Endothelial cell of umbilical vein (primary cell): ENCODE measurements at regions not wholly inside any gene's neighbourhood (a gene's known extent, or its start where the extent isn't known, plus 50 kb on each side); places are given as distances from the start of the nearest gene placed in this dataset.

Experiments used
- BruUV-seq: library from RNA; stranded (reverse); fragments of 400-500 nt; replicated peaks from 2 replicates; lab custom pipeline; 2021; lab: Mats Ljungman, UMichigan
- CTCF ChIA-PET: fragments of 300-600, 350-600 bp; sonication (Branson Sonifier 250); formaldehyde crosslinking; loops from one replicate; lab custom pipeline; 2021; ENCODE audit warnings: antibody characterized with exemption, inconsistent platforms; lab: Charles Lee
- POLR2A ChIA-PET: fragments of 300-600, 350-600 bp; sonication (Branson Sonifier 250); formaldehyde crosslinking; loops from one replicate; lab custom pipeline; 2021; ENCODE audit warnings: antibody characterized with exemption, inconsistent platforms; lab: Charles Lee
- DNase-seq: peaks from one replicate; pipeline ENCODE4 v3.0.0-alpha.2; 2011; ENCODE audit warnings: low read depth, low spot score
- FAIRE-seq: peaks from 2 replicates; lab custom pipeline; 2011; peaks lifted over from hg19 to GRCh38; lab: Jason Lieb, UNC
- H2AFZ ChIP-seq: 2 replicates; pipeline ENCODE4 v1.6.0; 2012; ENCODE audit warnings: low read depth, low read length, control low read depth, inconsistent platforms
- H3K27ac ChIP-seq: 2 replicates; pipeline ENCODE4 v1.5.1; 2011; ENCODE audit warnings: low read depth, mild to moderate bottlenecking, control low read depth, low read length, moderate library complexity; ENCODE audit not compliant: insufficient read depth
- H3K27me3 ChIP-seq, 2 experiments: 2 replicates each; pipeline versions ENCODE4 v1.6.0 to v1.6.1; 2011; ENCODE audit warnings: low read length in 2 of 2, mixed read lengths in 1 of 2; ENCODE audit not compliant: control insufficient read depth in 2 of 2, insufficient read depth in 2 of 2
- H3K36me3 ChIP-seq, 2 experiments: 2 replicates in 1 of 2; 3 replicates in 1 of 2; pipeline ENCODE4 v1.5.1; 2011; ENCODE audit warnings: low read length in 2 of 2, mild to moderate bottlenecking in 1 of 2, moderate library complexity in 1 of 2; ENCODE audit not compliant: control insufficient read depth in 2 of 2, insufficient read depth in 2 of 2; ENCODE audit errors: extremely low read depth in 1 of 2
- H3K4me1 ChIP-seq: 3 replicates; pipeline ENCODE4 v1.5.1; 2011; ENCODE audit warnings: mild to moderate bottlenecking, low read length; ENCODE audit not compliant: control insufficient read depth, insufficient read depth; ENCODE audit errors: extremely low read depth
- H3K4me2 ChIP-seq: 2 replicates; pipeline ENCODE4 v1.6.1; 2011; ENCODE audit warnings: low read length, control low read depth, mixed read lengths; ENCODE audit not compliant: insufficient read depth
- H3K4me3 ChIP-seq, 3 experiments: fragments of 200-600 bp in 1 of 3; sonication (generic), shearing (Covaris generic) in 1 of 3; replicated peaks in 1 of 3; 2 replicates each; pipeline ENCODE4 v1.5.1; 2011 to 2016; ENCODE audit warnings: control low read depth in 3 of 3, low read length in 3 of 3, mild to moderate bottlenecking in 2 of 3, inconsistent platforms in 1 of 3, low read depth in 1 of 3, moderate library complexity in 1 of 3; ENCODE audit not compliant: insufficient read depth in 1 of 3
- H3K79me2 ChIP-seq: 2 replicates; pipeline ENCODE4 v1.6.0; 2012; ENCODE audit warnings: low read length, inconsistent platforms; ENCODE audit not compliant: control insufficient read depth, insufficient read depth
- H3K9ac ChIP-seq: replicated peaks from 2 replicates; pipeline ENCODE3; 2011; ENCODE audit warnings: low read length, control low read depth; ENCODE audit not compliant: insufficient read depth; ENCODE audit errors: extremely low read depth
- H3K9me1 ChIP-seq: replicated peaks from 3 replicates; pipeline ENCODE4 v1.6.0; 2011; ENCODE audit warnings: mild to moderate bottlenecking, low read length; ENCODE audit not compliant: control insufficient read depth, insufficient read depth; ENCODE audit errors: extremely low read depth
- H3K9me3 ChIP-seq: replicated peaks from 2 replicates; pipeline ENCODE4 v1.5.1; 2012; ENCODE audit warnings: low read length, inconsistent platforms; ENCODE audit not compliant: control insufficient read depth, insufficient read depth
- H4K20me1 ChIP-seq: replicated peaks from 2 replicates; pipeline ENCODE3; 2011; ENCODE audit warnings: mild to moderate bottlenecking, low read length; ENCODE audit not compliant: control insufficient read depth, insufficient read depth; ENCODE audit errors: extremely low read depth
- CTCF ChIP-seq, 2 donors: IDR thresholded peaks; 1 replicate in 1 of 2; 2 replicates in 1 of 2; pipeline ENCODE4 v1.5.1; 2011; ENCODE audit warnings: low read length in 2 of 2, mild to moderate bottlenecking in 2 of 2, moderate library complexity in 2 of 2, control low read depth in 1 of 2, inconsistent platforms in 1 of 2, low read depth in 1 of 2; ENCODE audit not compliant: insufficient read depth in 1 of 2; ENCODE audit errors: extremely low read depth in 1 of 2
- EZH2 ChIP-seq: IDR thresholded peaks from 2 replicates; pipeline ENCODE4 v1.6.1; 2012; ENCODE audit warnings: borderline replicate concordance, low read depth, mild to moderate bottlenecking, moderate library complexity, low read length, inconsistent platforms; ENCODE audit not compliant: severe bottlenecking
- FOS ChIP-seq: IDR thresholded peaks from 2 replicates; pipeline ENCODE4 v1.6.1; 2011; ENCODE audit warnings: mild to moderate bottlenecking, low read length, moderate library complexity, borderline replicate concordance; ENCODE audit not compliant: insufficient read depth
- GATA2 ChIP-seq: IDR thresholded peaks from 2 replicates; pipeline ENCODE4 v1.7.0; 2011; ENCODE audit warnings: low read depth, mild to moderate bottlenecking, moderate library complexity, mixed read lengths, low read length; ENCODE audit not compliant: insufficient read length, insufficient read depth
- JUN ChIP-seq: IDR thresholded peaks from 2 replicates; pipeline ENCODE4 v1.6.1; 2011; ENCODE audit warnings: borderline replicate concordance, low read depth; ENCODE audit not compliant: insufficient read length, insufficient read depth
- MAX ChIP-seq: IDR thresholded peaks from 2 replicates; pipeline ENCODE4 v1.6.1; 2011; ENCODE audit not compliant: insufficient read depth, insufficient read length
- MYC ChIP-seq: IDR thresholded peaks from one replicate; pipeline ENCODE4 v1.6.1; 2011; ENCODE audit warnings: mild to moderate bottlenecking, low read depth, low read length
- POLR2A ChIP-seq: IDR thresholded peaks from 2 replicates; pipeline ENCODE4 v1.6.1; 2012; ENCODE audit warnings: low read depth, mild to moderate bottlenecking, control low read depth, low read length
- POLR2AphosphoS5 ChIP-seq: IDR thresholded peaks from 2 replicates; pipeline ENCODE4 v1.6.1; 2012; ENCODE audit warnings: low read depth, mild to moderate bottlenecking, control low read depth, low read length, moderate library complexity; ENCODE audit not compliant: insufficient read depth
- dilution Hi-C: fragments of 300-500 bp; cut with MboI; formaldehyde crosslinking; loops from one replicate; pipeline ENCODE4 v1.15.0; 2019; ENCODE audit warnings: low sequenced_read_pairs; ENCODE audit not compliant: extremely low pct_ligation_motif_present
- intact Hi-C: fragments of 100-400 bp; cut with micrococcal nuclease; formaldehyde crosslinking; loops from one replicate; pipeline ENCODE4 v1.10.0; 2022

- no peaks in the 10 kb centered on the region for H3K9me1 ChIP-seq
- intact Hi-C loops, result no loop called here
- H3K9me3 ChIP-seq, result no peaks in the 10 kb centered on the region
- no peaks in the 10 kb centered on the region for H3K4me1 ChIP-seq
- H3K4me2 ChIP-seq, result no peak overlapping the region
- TF ChIP-seq GATA2, result no peak
- TF ChIP-seq JUN, result no peak
- TF ChIP-seq POLR2A, result no peak
- no TSS peak for BruUV-seq
- DNase-seq (no peak), FAIRE-seq (no peak)
- H3K9ac ChIP-seq, result no peak overlapping the region
- H3K27me3 ChIP-seq, result peaks cover 1 to 3% of the 10 kb centered on the region in 2 experiments
- H4K20me1 ChIP-seq, result no peaks in the 10 kb centered on the region
- H3K79me2 ChIP-seq, result no peaks in the 10 kb centered on the region
- H3K27ac ChIP-seq, result no peak overlapping the region
- no peak overlapping the region for H3K4me3 ChIP-seq
- ChIA-PET POLR2A (no interaction called here), CTCF (no interaction called here)
- dilution Hi-C loops, result no loop called here
- no peaks in the 10 kb centered on the region for H3K36me3 ChIP-seq
- no peak overlapping the region for H2AFZ ChIP-seq
Observed at GRCh38 chr9:99466104-99466503, 244.0 kb downstream of the SEC61B start.

- no peaks in the 10 kb centered on the region for H3K4me1 ChIP-seq
- CTCF ChIA-PET, result no interaction called here
- H3K36me3 ChIP-seq, result no peaks in the 10 kb centered on the region
- FAIRE-seq (no peak), DNase-seq (no peak)
- no peak overlapping the region for H3K27ac ChIP-seq
- no peaks in the 10 kb centered on the region for H4K20me1 ChIP-seq
- POLR2A ChIA-PET, result no interaction called here
- no peaks in the 10 kb centered on the region for H3K9me3 ChIP-seq
- BruUV-seq, result no TSS peak
- TF ChIP-seq CTCF (IDR thresholded peaks at IDR 0.05; ENCODE audit: extremely low read depth in 1 of 2, insufficient read depth in 1 of 2, low read depth in 1 of 2, low read length in 2 of 2) (no peak), FOS (no peak), POLR2A (no peak), MYC (no peak), GATA2 (no peak), POLR2AphosphoS5 (no peak), EZH2 (no peak), JUN (no peak), MAX (no peak)
- H3K27me3 ChIP-seq, result peaks cover 2 to 3% of the 10 kb centered on the region in 2 experiments
- dilution Hi-C loops (no loop called here), intact Hi-C loops (no loop called here)
- H3K9me1 ChIP-seq, result no peaks in the 10 kb centered on the region
- H3K79me2 ChIP-seq, result no peaks in the 10 kb centered on the region
- no peak overlapping the region for H3K9ac ChIP-seq
- no peak overlapping the region for H3K4me2 ChIP-seq
- no peak overlapping the region for H3K4me3 ChIP-seq
- H2AFZ ChIP-seq, result no peak overlapping the region
Observed at GRCh38 chr9:99466781-99467180, 244.7 kb downstream of the SEC61B start.
